SU-DHL-6 (cell line): ENCODE measurements at regions not wholly inside any gene's neighbourhood (a gene's known extent, or its start where the extent isn't known, plus 50 kb on each side); places are given as distances from the start of the nearest gene placed in this dataset.

Experiments
- H2AFZ ChIP-seq: fragments of 200-600 bp; sonication (generic); 2 replicates; pipeline ENCODE4 v1.6.1; 2014; ENCODE audit warnings: low read depth, mild to moderate bottlenecking, moderate library complexity, mixed read lengths, antibody characterized with exemption, low read length; ENCODE audit not compliant: severe bottlenecking
- H3F3A ChIP-seq: fragments of 200-600 bp; shearing (Covaris generic); 2 replicates; pipeline ENCODE4 v1.6.0; 2016; ENCODE audit warnings: antibody characterized with exemption, mild to moderate bottlenecking; ENCODE audit not compliant: insufficient read depth
- H3K27ac ChIP-seq: fragments of 200-600 bp; sonication (generic); 2 replicates; pipeline ENCODE4 v1.5.1; 2016; ENCODE audit warnings: low read depth, mild to moderate bottlenecking, low read length, moderate library complexity, mixed read lengths
- H3K27me3 ChIP-seq: fragments of 200-600 bp; sonication (generic), shearing (Covaris generic); 2 replicates; pipeline ENCODE4 v1.6.0; 2014; ENCODE audit warnings: mild to moderate bottlenecking, low read length
- H3K36me3 ChIP-seq: fragments of 200-600 bp; sonication (generic); 2 replicates; pipeline ENCODE4 v1.6.1; 2014; ENCODE audit warnings: mild to moderate bottlenecking, low read length, mixed read lengths
- H3K4me2 ChIP-seq: fragments of 300-600, 200-600 bp; shearing (Covaris generic), sonication (generic); 2 replicates; pipeline ENCODE4 v1.6.0; 2014; ENCODE audit warnings: low read length, low read depth, mild to moderate bottlenecking; ENCODE audit not compliant: poor library complexity, severe bottlenecking
- H3K4me3 ChIP-seq: fragments of 200-600 bp; sonication (generic); 2 replicates; pipeline ENCODE4 v1.5.1; 2014; ENCODE audit warnings: antibody characterized with exemption, low read length, mild to moderate bottlenecking, mixed read lengths; ENCODE audit not compliant: insufficient read depth, poor library complexity, severe bottlenecking
- H3K79me2 ChIP-seq: fragments of 200-600 bp; sonication (generic); 2 replicates; pipeline ENCODE4 v1.6.1; 2014; ENCODE audit warnings: mild to moderate bottlenecking, low read length, moderate library complexity; ENCODE audit not compliant: insufficient read depth
- H3K9ac ChIP-seq: fragments of 200-600 bp; sonication (generic); 2 replicates; pipeline ENCODE4 v1.7.0; 2014; ENCODE audit warnings: mild to moderate bottlenecking, low read length
- H3K9me2 ChIP-seq: fragments of 200-600 bp; sonication (generic); replicated peaks from 2 replicates; pipeline ENCODE4 v1.6.1; 2014; ENCODE audit warnings: low read length; ENCODE audit not compliant: insufficient read depth
- H3K9me3 ChIP-seq: fragments of 200-600 bp; sonication (generic); 2 replicates; pipeline ENCODE4 v1.6.1; 2014; ENCODE audit warnings: low read length, mixed read lengths; ENCODE audit not compliant: insufficient read depth
- H4K20me1 ChIP-seq: fragments of 200-600 bp; sonication (generic); 2 replicates; pipeline ENCODE4 v1.6.1; 2014; ENCODE audit warnings: low read depth, mild to moderate bottlenecking, antibody characterized with exemption, low read length, moderate library complexity, mixed read lengths
- EZH2phosphoT487 ChIP-seq: fragments of 200-600 bp; sonication (generic), shearing (Covaris generic); conservative IDR thresholded peaks from 2 replicates; pipeline ENCODE4 v1.6.1; 2018; ENCODE audit warnings: mild to moderate bottlenecking, antibody characterized with exemption, low read length, moderate library complexity, mixed read lengths
- TF ChIP-seq, protein P1 (sequence below): fragments of 200-600 bp; sonication (generic); IDR thresholded peaks from one replicate; pipeline ENCODE4 v1.5.1; 2017; ENCODE audit warnings: antibody characterized with exemption, mild to moderate bottlenecking, low read length, moderate library complexity; ENCODE audit not compliant: insufficient read depth, poor library complexity, severe bottlenecking

DNA sequence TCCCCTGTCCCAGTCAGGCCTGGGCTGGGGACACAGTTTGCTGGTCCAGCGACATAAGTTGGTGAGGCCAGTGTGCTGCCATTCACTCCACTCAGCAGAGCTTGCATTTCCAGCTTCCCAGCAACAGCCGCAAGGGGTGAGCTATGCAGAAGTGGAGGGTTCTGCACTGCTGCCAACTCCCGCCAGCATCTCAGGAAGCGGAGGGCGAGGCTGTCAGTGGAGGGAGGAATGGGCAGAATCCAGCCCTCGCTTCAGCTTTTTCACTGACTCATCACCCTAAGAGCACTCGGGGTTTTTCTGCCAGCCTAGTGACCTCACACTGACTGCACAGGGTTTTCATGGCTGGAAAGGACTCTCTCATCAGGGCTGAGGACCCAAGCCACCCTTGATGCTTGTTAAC lies 625.1 kb upstream of the MKI67 start:
- Histone ChIP-seq H4K20me1 (no peaks in the 10 kb centered on the region), H3K9me3 (no peaks in the 10 kb centered on the region), H3K79me2 (no peaks in the 10 kb centered on the region), H3K4me3 (no peak overlapping the region), H2AFZ (no peak overlapping the region), H3K27me3 (no peaks in the 10 kb centered on the region), H3K9ac (no peak overlapping the region), H3F3A (no peaks in the 10 kb centered on the region), H3K36me3 (no peaks in the 10 kb centered on the region), H3K9me2 (no peaks in the 10 kb centered on the region), H3K27ac (no peak overlapping the region), H3K4me2 (no peak overlapping the region)
- no peak for TF ChIP-seq EZH2phosphoT487
- TF ChIP-seq, protein P1, sequence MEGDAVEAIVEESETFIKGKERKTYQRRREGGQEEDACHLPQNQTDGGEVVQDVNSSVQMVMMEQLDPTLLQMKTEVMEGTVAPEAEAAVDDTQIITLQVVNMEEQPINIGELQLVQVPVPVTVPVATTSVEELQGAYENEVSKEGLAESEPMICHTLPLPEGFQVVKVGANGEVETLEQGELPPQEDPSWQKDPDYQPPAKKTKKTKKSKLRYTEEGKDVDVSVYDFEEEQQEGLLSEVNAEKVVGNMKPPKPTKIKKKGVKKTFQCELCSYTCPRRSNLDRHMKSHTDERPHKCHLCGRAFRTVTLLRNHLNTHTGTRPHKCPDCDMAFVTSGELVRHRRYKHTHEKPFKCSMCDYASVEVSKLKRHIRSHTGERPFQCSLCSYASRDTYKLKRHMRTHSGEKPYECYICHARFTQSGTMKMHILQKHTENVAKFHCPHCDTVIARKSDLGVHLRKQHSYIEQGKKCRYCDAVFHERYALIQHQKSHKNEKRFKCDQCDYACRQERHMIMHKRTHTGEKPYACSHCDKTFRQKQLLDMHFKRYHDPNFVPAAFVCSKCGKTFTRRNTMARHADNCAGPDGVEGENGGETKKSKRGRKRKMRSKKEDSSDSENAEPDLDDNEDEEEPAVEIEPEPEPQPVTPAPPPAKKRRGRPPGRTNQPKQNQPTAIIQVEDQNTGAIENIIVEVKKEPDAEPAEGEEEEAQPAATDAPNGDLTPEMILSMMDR = no peak

DNA sequence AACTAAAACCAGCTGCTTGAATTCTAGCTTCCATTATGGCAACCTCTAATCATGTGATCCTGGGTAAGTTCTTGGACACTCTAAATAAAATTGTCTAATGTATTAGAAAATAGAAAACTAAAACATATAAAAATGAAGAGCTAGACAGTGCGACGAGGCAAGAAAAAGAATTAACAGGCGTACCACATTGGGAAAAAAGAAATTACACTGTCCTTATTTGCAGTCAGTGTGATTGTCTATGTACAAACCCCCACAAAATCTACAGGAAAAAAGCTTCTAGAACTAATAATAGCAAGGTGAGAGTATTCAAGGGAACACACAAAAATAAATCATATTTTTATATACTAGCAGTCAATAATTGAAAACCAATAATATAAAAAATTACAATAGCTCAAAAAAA lies 625.6 kb upstream of the MKI67 start:
- no peaks in the 10 kb centered on the region for H3K36me3 ChIP-seq
- H2AFZ ChIP-seq = no peak overlapping the region
- H3K27me3 ChIP-seq = no peaks in the 10 kb centered on the region
- H3K4me3 ChIP-seq = no peak overlapping the region
- H3K4me2 ChIP-seq = no peak overlapping the region
- H3K9ac ChIP-seq = no peak overlapping the region
- H3F3A ChIP-seq = no peaks in the 10 kb centered on the region
- no peak for TF ChIP-seq EZH2phosphoT487
- TF ChIP-seq, protein P1 = no peak
- H3K27ac ChIP-seq = no peak overlapping the region
- H4K20me1 ChIP-seq = no peaks in the 10 kb centered on the region
- no peaks in the 10 kb centered on the region for H3K79me2 ChIP-seq
- no peaks in the 10 kb centered on the region for H3K9me3 ChIP-seq
- no peaks in the 10 kb centered on the region for H3K9me2 ChIP-seq

DNA sequence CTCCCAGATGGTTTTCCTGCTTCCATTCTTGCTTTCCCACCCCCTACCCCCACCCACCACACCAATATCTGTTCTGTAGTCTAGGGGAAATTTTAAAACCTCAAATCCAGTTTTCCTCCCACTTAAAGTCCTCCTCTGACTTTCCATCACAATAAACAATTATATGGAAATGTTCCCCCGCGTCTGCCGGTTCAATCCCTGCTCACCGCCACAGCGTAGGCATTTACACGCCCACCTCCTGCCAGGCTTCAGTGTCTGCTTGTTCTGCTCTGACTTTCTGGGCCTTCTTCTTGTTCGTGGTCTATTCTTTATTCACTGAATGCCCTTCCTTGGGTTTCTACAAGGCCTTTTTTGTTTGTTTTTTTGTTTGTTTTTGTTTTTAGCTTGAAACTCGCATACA lies 633.0 kb upstream of the MKI67 start:
- Histone ChIP-seq H3K9me3 (no peaks in the 10 kb centered on the region), H3K9ac (no peak overlapping the region), H3F3A (no peaks in the 10 kb centered on the region), H3K9me2 (no peaks in the 10 kb centered on the region), H3K36me3 (no peaks in the 10 kb centered on the region), H4K20me1 (no peaks in the 10 kb centered on the region), H3K4me2 (no peak overlapping the region), H3K27me3 (no peaks in the 10 kb centered on the region), H3K4me3 (no peak overlapping the region), H2AFZ (no peak overlapping the region), H3K79me2 (no peaks in the 10 kb centered on the region), H3K27ac (no peak overlapping the region)
- TF ChIP-seq, protein P1 = no peak
- TF ChIP-seq EZH2phosphoT487 = no peak

DNA sequence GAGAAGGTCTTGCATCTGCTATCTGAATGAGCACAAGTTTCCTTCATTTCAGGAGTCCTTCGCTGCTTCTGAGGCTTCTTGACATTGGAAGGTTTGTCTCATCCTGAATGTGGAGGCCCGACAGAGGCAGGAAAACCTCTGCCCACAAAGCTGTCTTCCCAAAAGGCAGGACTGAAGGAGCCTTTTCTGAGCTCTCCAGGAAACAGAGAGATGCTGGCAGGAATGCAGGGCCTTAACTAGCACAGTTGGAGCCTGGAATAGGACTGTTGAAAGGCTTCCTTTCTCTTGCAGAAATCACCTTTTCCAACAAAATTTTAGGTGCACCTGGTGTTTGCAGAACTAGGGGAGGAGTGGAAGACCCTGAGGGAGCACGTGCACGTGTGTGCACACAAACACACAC lies 637.4 kb upstream of the MKI67 start:
- Histone ChIP-seq H3K27ac (no peak overlapping the region), H3K79me2 (no peaks in the 10 kb centered on the region), H3K4me3 (no peak overlapping the region), H2AFZ (no peak overlapping the region), H3K9ac (no peak overlapping the region), H3K9me3 (no peaks in the 10 kb centered on the region), H4K20me1 (no peaks in the 10 kb centered on the region), H3K4me2 (no peak overlapping the region), H3K27me3 (no peaks in the 10 kb centered on the region), H3F3A (no peaks in the 10 kb centered on the region), H3K36me3 (no peaks in the 10 kb centered on the region), H3K9me2 (no peaks in the 10 kb centered on the region)
- TF ChIP-seq, protein P1 = no peak
- TF ChIP-seq EZH2phosphoT487 = no peak
